WERI-Rb-1 (cell line): ENCODE measurements at regions not wholly inside any gene's neighbourhood (a gene's known extent, or its start where the extent isn't known, plus 50 kb on each side); places are given as distances from the start of the nearest gene placed in this dataset.

Source experiments
- DNase-seq: peaks from one replicate; pipeline ENCODE4 v3.0.0-alpha.2; 2020
- H3K27ac ChIP-seq: fragments of 250-450 bp; sonication (Bioruptor Pico); 2 replicates; pipeline ENCODE4 v1.5.1; 2020; ENCODE audit warnings: mild to moderate bottlenecking, moderate library complexity
- H3K27me3 ChIP-seq: fragments of 250-450 bp; sonication (Bioruptor Pico); 2 replicates; pipeline ENCODE4 v1.5.1; 2021; ENCODE audit warnings: mild to moderate bottlenecking, low read depth, moderate library complexity; ENCODE audit not compliant: insufficient read depth, severe bottlenecking
- H3K36me3 ChIP-seq: fragments of 250-450 bp; sonication (Bioruptor Pico); 2 replicates; pipeline ENCODE4 v1.5.1; 2020; ENCODE audit warnings: mild to moderate bottlenecking, moderate library complexity
- H3K4me3 ChIP-seq: 2 replicates; pipeline ENCODE4 v1.5.1; 2011; ENCODE audit warnings: low read depth, mild to moderate bottlenecking, control low read depth, low read length
- H3K9me3 ChIP-seq: fragments of 250-450 bp; sonication (Bioruptor Pico); 2 replicates; pipeline ENCODE4 v1.5.1; 2021; ENCODE audit warnings: mild to moderate bottlenecking, moderate library complexity; ENCODE audit not compliant: severe bottlenecking
- CTCF ChIP-seq: IDR thresholded peaks from 2 replicates; pipeline ENCODE4 v1.5.1; 2011; ENCODE audit warnings: low read depth, mild to moderate bottlenecking, control low read depth, inconsistent platforms, low read length

GRCh38 chr3:111260878-111261277 lies 189.3 kb downstream of the NECTIN3 start:
- H3K9me3 ChIP-seq = no peaks in the 10 kb centered on the region
- no peaks in the 10 kb centered on the region for H3K27me3 ChIP-seq
- no peak overlapping the region for H3K27ac ChIP-seq
- no peak overlapping the region for H3K4me3 ChIP-seq
- DNase-seq = no peak
- TF ChIP-seq CTCF = no peak
- no peaks in the 10 kb centered on the region for H3K36me3 ChIP-seq

- no peak for DNase-seq
- Histone ChIP-seq H3K9me3 (no peaks in the 10 kb centered on the region), H3K36me3 (no peaks in the 10 kb centered on the region), H3K27ac (no peak overlapping the region), H3K4me3 (no peak overlapping the region), H3K27me3 (no peaks in the 10 kb centered on the region)
- TF ChIP-seq CTCF = no peak
These were observed 198.2 kb downstream of the NECTIN3 start for GRCh38 chr3:111269777-111270176.

GRCh38 chr3:111277226-111277625 lies 205.6 kb downstream of the NECTIN3 start:
- H3K27ac ChIP-seq = no peak overlapping the region
- H3K27me3 ChIP-seq = no peaks in the 10 kb centered on the region
- no peak for DNase-seq
- H3K36me3 ChIP-seq = no peaks in the 10 kb centered on the region
- TF ChIP-seq CTCF = no peak
- no peaks in the 10 kb centered on the region for H3K9me3 ChIP-seq
- H3K4me3 ChIP-seq = no peak overlapping the region

- no peak for DNase-seq
- no peak for TF ChIP-seq CTCF
- Histone ChIP-seq H3K27ac (no peak overlapping the region), H3K9me3 (no peaks in the 10 kb centered on the region), H3K36me3 (no peaks in the 10 kb centered on the region), H3K27me3 (no peaks in the 10 kb centered on the region), H3K4me3 (no peak overlapping the region)
These were observed 207.3 kb downstream of the NECTIN3 start for GRCh38 chr3:111278959-111279358.

GRCh38 chr3:111282024-111282423 lies 210.4 kb downstream of the NECTIN3 start:
- Histone ChIP-seq H3K4me3 (no peak overlapping the region), H3K27ac (no peak overlapping the region), H3K27me3 (no peaks in the 10 kb centered on the region), H3K36me3 (no peaks in the 10 kb centered on the region), H3K9me3 (no peaks in the 10 kb centered on the region)
- no peak for TF ChIP-seq CTCF
- no peak for DNase-seq

- H3K27ac ChIP-seq = no peak overlapping the region
- H3K36me3 ChIP-seq = no peaks in the 10 kb centered on the region
- no peak for DNase-seq
- no peaks in the 10 kb centered on the region for H3K9me3 ChIP-seq
- TF ChIP-seq CTCF = no peak
- no peaks in the 10 kb centered on the region for H3K27me3 ChIP-seq
- no peak overlapping the region for H3K4me3 ChIP-seq
These were observed 211.5 kb downstream of the NECTIN3 start for GRCh38 chr3:111283165-111283564.
